AG04449 (cell line): ENCODE measurements at regions not wholly inside any gene's neighbourhood (a gene's known extent, or its start where the extent isn't known, plus 50 kb on each side); places are given as distances from the start of the nearest gene placed in this dataset.

ENCODE experiments used
- CTCF ChIA-PET: fragments of 350-600 bp; formaldehyde crosslinking; extraction: SDS; loops from one replicate; lab custom pipeline; 2021; ENCODE audit warnings: antibody characterized with exemption; lab: Yijun Ruan, JAX
- POLR2A ChIA-PET: fragments of 400-600, 350-600 bp; formaldehyde crosslinking; extraction: SDS; loops from one replicate; lab custom pipeline; 2020; ENCODE audit warnings: antibody characterized with exemption, inconsistent platforms; lab: Yijun Ruan, JAX
- DNase-seq: peaks from one replicate; pipeline ENCODE4 v3.0.0-alpha.2; 2010; ENCODE audit warnings: low read depth, low spot score
- H3K4me3 ChIP-seq: 2 replicates; pipeline ENCODE4 v1.5.1; 2011; ENCODE audit warnings: low read depth, mild to moderate bottlenecking, control low read depth, low read length
- CTCF ChIP-seq: IDR thresholded peaks from one replicate; pipeline ENCODE4 v1.5.1; 2011; ENCODE audit warnings: mild to moderate bottlenecking, moderate library complexity, low read length, control low read depth, inconsistent platforms; ENCODE audit not compliant: insufficient read depth; ENCODE audit errors: missing control alignments

- H3K4me3 ChIP-seq, result no peak overlapping the region
- DNase-seq, result no peak
- POLR2A ChIA-PET, result no interaction called here
- TF ChIP-seq CTCF, result no peak
- CTCF ChIA-PET, result no interaction called here
Observed at GRCh38 chr2:150847578-150847977, 360.1 kb upstream of the RND3 start.

- H3K4me3 ChIP-seq, result no peak overlapping the region
- POLR2A ChIA-PET, result no interaction called here
- CTCF ChIA-PET, result no interaction called here
- no peak for TF ChIP-seq CTCF
- DNase-seq, result no peak
Observed at GRCh38 chr2:150846691-150847090, 359.2 kb upstream of the RND3 start.

- H3K4me3 ChIP-seq, result no peak overlapping the region
- TF ChIP-seq CTCF, result no peak
- peak; percentile 5 for DNase-seq
- ChIA-PET POLR2A (interaction anchor here (0.6 kb wide), 1 partner anchor 23 kb away, joined by 3 read pairs; no protein-coding TSS in a partner anchor), CTCF (no interaction called here)
Observed at GRCh38 chr2:150832686-150833085, 345.2 kb upstream of the RND3 start.

GRCh38 chr2:150824118-150824517, 336.7 kb upstream of the RND3 start:
- no peak overlapping the region for H3K4me3 ChIP-seq
- no peak for TF ChIP-seq CTCF
- POLR2A ChIA-PET, result no interaction called here
- CTCF ChIA-PET, result interaction anchor here (1.5 kb wide), 1 partner anchor 13 kb away, joined by 4 read pairs; no protein-coding TSS in a partner anchor
- no peak for DNase-seq

- no peak for DNase-seq
- TF ChIP-seq CTCF, result no peak
- CTCF ChIA-PET, result no interaction called here
- H3K4me3 ChIP-seq, result no peak overlapping the region
- POLR2A ChIA-PET, result no interaction called here
Observed at GRCh38 chr2:150817422-150817821, 330.0 kb upstream of the RND3 start.

- ChIA-PET CTCF (no interaction called here), POLR2A (no interaction called here)
- no peak for DNase-seq
Observed at GRCh38 chr2:150812664-150813367, 325.3 kb upstream of the RND3 start.

More at GRCh38 chr2:150812664-150813367, 325.3 kb upstream of the RND3 start:
- no peak overlapping the region for H3K4me3 ChIP-seq
- no peak for TF ChIP-seq CTCF
